ENCODE measurements at regions not wholly inside any gene's neighbourhood (a gene's known extent, or its start where the extent isn't known, plus 50 kb on each side); places are given as distances from the start of the nearest gene placed in this dataset.

DNA sequence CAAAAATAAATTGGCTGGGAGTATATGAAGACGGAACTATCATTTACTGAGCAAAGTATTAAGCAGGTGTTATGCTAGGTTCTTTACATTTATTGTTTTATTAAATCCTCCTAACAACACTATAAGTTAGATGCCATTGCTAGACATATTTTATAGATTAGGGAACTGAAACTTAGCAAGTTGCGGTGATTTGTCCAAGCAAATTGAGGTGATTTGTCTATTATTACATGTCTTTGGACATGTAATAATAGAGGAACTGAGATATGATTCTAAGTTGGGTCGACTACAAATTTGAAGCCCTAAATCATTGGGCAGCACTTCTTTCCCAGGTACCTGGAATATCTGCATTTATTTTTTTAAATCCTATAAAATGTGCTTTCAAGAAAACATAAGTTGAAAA is 429.9 kb downstream of the GABRG2 start:
- Histone ChIP-seq H3K27me3 (no peaks in the 10 kb centered on the region), H3K9me3 (replicated peaks in 1 of 3) (no peaks in the 10 kb centered on the region), H3K27ac (no peak overlapping the region), H3K4me3 (no peak overlapping the region), H3K4me1 (replicated peaks in 1 of 2) (no peaks in the 10 kb centered on the region), H3K36me3 (replicated peaks in 1 of 2) (no peaks in the 10 kb centered on the region)
- no peak for DNase-seq
- intact Hi-C loops (cut with DNase I): no loop called here
- no peak for TF ChIP-seq POLR2A (IDR thresholded peaks at IDR 0.05)
- TF ChIP-seq, protein P1, sequence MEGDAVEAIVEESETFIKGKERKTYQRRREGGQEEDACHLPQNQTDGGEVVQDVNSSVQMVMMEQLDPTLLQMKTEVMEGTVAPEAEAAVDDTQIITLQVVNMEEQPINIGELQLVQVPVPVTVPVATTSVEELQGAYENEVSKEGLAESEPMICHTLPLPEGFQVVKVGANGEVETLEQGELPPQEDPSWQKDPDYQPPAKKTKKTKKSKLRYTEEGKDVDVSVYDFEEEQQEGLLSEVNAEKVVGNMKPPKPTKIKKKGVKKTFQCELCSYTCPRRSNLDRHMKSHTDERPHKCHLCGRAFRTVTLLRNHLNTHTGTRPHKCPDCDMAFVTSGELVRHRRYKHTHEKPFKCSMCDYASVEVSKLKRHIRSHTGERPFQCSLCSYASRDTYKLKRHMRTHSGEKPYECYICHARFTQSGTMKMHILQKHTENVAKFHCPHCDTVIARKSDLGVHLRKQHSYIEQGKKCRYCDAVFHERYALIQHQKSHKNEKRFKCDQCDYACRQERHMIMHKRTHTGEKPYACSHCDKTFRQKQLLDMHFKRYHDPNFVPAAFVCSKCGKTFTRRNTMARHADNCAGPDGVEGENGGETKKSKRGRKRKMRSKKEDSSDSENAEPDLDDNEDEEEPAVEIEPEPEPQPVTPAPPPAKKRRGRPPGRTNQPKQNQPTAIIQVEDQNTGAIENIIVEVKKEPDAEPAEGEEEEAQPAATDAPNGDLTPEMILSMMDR (IDR thresholded peaks at IDR 0.05): no peak
- 46 to 61% (median 50%) methylated on average over 3 of the region's 3 CpGs for WGBS, 4 donors

DNA sequence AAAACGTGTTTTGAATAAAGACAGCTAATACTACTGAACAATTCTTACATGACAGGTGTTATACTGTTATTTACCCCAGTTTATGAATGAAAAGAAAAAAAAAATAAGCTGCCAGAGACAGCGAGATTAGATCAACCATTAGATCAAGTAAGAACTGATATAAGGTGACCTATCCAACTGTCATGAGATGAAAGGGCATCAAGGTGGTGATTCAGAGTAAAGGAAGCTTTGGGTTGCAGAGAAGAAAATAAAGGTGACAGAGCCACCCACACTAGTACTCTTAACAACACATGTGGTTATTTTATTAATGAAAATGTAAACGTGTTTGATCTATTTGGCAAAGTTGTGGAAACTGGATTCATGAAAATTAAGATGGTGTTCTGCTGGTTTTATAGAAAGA is 435.2 kb downstream of the GABRG2 start:
- DNase-seq: no peak
- Histone ChIP-seq H3K4me3 (no peak overlapping the region), H3K36me3 (replicated peaks in 1 of 2) (no peaks in the 10 kb centered on the region), H3K27me3 (no peaks in the 10 kb centered on the region), H3K27ac (no peak overlapping the region), H3K4me1 (replicated peaks in 1 of 2) (no peaks in the 10 kb centered on the region), H3K9me3 (replicated peaks in 1 of 3) (no peaks in the 10 kb centered on the region)
- intact Hi-C loops (cut with DNase I): no loop called here
- TF ChIP-seq POLR2A (IDR thresholded peaks at IDR 0.05): no peak
- TF ChIP-seq, protein P1 (IDR thresholded peaks at IDR 0.05): no peak
- 57 to 65% (median 60%) methylated on average over 3 of the region's 3 CpGs for WGBS, 4 donors

DNA sequence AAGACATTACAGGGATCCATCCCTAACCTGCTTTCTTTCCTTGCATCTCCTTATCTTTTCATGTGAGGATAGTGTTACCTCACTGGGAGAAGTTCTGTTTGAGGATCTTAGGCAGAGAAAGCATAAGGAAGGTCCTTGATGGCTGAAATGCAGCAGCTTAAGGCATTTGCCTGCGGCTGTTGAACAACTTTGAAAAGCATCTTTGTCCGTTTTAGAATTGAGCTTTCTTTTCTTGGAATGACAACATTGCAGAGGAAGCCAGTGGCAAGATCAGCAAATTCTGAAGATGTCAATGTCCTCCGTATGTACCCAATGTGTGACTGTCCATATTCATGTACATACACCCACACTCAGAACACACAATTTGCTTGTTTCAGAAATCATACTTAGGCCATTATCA is 436.2 kb downstream of the GABRG2 start:
- H3K36me3 ChIP-seq (replicated peaks in 1 of 2): no peaks in the 10 kb centered on the region
- H3K27me3 ChIP-seq: no peaks in the 10 kb centered on the region
- no peak for TF ChIP-seq POLR2A (IDR thresholded peaks at IDR 0.05)
- TF ChIP-seq, protein P1 (IDR thresholded peaks at IDR 0.05): no peak
- intact Hi-C loops (cut with DNase I): no loop called here
- WGBS, 4 donors: 66 to 84% (median 71%) methylated on average over 3 of the region's 3 CpGs
- no peak for DNase-seq
- no peaks in the 10 kb centered on the region for H3K4me1 ChIP-seq (replicated peaks in 1 of 2)
- H3K9me3 ChIP-seq (replicated peaks in 1 of 3): no peaks in the 10 kb centered on the region
- no peak overlapping the region for H3K27ac ChIP-seq
- no peak overlapping the region for H3K4me3 ChIP-seq

DNA sequence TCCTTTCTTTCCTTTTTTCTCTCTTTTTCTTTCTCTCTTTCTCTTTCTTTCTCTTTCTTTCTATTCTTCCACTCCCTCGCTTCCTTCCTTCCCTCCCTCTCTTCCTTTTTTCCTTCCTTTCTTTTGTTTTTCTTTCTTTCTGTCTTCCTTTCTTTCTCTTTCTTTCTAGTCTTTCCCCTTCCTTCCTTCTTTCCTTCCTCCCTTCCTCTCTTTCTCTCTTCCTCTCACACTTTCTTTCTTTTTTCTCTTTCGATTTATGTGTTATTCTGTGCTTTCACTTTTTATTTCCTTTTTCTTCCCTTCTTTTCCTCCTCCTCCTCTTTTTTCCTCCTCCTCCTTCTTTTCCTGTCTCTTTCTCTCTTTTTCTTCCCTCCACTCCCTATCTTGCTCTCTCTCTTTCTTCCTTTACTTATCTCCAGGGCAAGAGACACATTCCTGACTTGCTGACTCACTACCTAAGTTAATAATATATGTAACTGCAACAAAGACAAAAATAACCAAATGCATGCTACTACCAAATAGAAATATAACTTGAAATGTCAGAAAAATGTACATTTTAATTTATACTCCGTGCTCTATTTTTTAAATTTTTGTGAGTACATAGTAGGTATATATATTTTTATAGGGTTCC is 445.5 kb downstream of the GABRG2 start:
- DNase-seq: no peak
- H3K36me3 ChIP-seq (replicated peaks in 1 of 2): no peaks in the 10 kb centered on the region
- intact Hi-C loops (cut with DNase I): no loop called here
- no peaks in the 10 kb centered on the region for H3K9me3 ChIP-seq (replicated peaks in 1 of 3)
- H3K4me3 ChIP-seq: no peak overlapping the region
- no peak for TF ChIP-seq POLR2A (IDR thresholded peaks at IDR 0.05)
- TF ChIP-seq, protein P1 (IDR thresholded peaks at IDR 0.05): no peak
- H3K27me3 ChIP-seq: no peaks in the 10 kb centered on the region
- no peaks in the 10 kb centered on the region for H3K4me1 ChIP-seq (replicated peaks in 1 of 2)
- 72 to 75% (median 74%) methylated on average over 3 of the region's 3 CpGs for WGBS, 4 donors
- H3K27ac ChIP-seq: no peak overlapping the region

Data from adrenal gland (tissue), 9 donors.